ENCODE measurements at regions not wholly inside any gene's neighbourhood (a gene's known extent, or its start where the extent isn't known, plus 50 kb on each side); places are given as distances from the start of the nearest gene placed in this dataset.

GRCh38 chr10:3709456-3710060 lies 75.5 kb downstream of the KLF6 start:
- Histone ChIP-seq H3K9me3 (peaks cover 29% of the 10 kb centered on the region), H3K4me1 (peaks cover 30% of the 10 kb centered on the region), H3K4me2 (peak overlapping the region; percentile 12), H3K27me3 (no peaks in the 10 kb centered on the region), H3K9ac (no peak overlapping the region), H3K4me3 (no peak overlapping the region), H4K20me1 (no peaks in the 10 kb centered on the region), H3K36me3 (no peaks in the 10 kb centered on the region), H3K27ac (no peak overlapping the region)
- TF ChIP-seq Cebpa-rat (IDR thresholded peaks at IDR 0.05) = no peak

- peaks cover 37% of the 10 kb centered on the region for H3K4me1 ChIP-seq
- no peak overlapping the region for H3K4me3 ChIP-seq
- peaks cover 29% of the 10 kb centered on the region for H3K9me3 ChIP-seq
- TF ChIP-seq Cebpa-rat (IDR thresholded peaks at IDR 0.05) = no peak
- peak overlapping the region; percentile 55; the same call in 1 of the 2 replicates for H3K27ac ChIP-seq
- H3K9ac ChIP-seq = no peak overlapping the region
- H4K20me1 ChIP-seq = no peaks in the 10 kb centered on the region
- no peaks in the 10 kb centered on the region for H3K36me3 ChIP-seq
- peak overlapping the region; percentile 12 for H3K4me2 ChIP-seq
- H3K27me3 ChIP-seq = no peaks in the 10 kb centered on the region
These were observed 76.2 kb downstream of the KLF6 start for GRCh38 chr10:3708852-3709251.

- peak overlapping the region; percentile 88 for H3K4me2 ChIP-seq
- H4K20me1 ChIP-seq = no peaks in the 10 kb centered on the region
- no peaks in the 10 kb centered on the region for H3K36me3 ChIP-seq
- H3K27me3 ChIP-seq = no peaks in the 10 kb centered on the region
- peak overlapping the region; percentile 75 for H3K27ac ChIP-seq
- H3K9ac ChIP-seq = peak overlapping the region; percentile 65; the same call in 1 of the 2 replicates
- peak overlapping the region; percentile 20; the same call in 1 of the 2 replicates for H3K4me3 ChIP-seq
- TF ChIP-seq Cebpa-rat (IDR thresholded peaks at IDR 0.05) = no peak
- H3K4me1 ChIP-seq = peaks cover 77% of the 10 kb centered on the region
- H3K9me3 ChIP-seq = no peaks in the 10 kb centered on the region; the same call in 1 of the 2 replicates
These were observed 80.3 kb downstream of the KLF6 start for GRCh38 chr10:3704565-3705325.

DNA sequence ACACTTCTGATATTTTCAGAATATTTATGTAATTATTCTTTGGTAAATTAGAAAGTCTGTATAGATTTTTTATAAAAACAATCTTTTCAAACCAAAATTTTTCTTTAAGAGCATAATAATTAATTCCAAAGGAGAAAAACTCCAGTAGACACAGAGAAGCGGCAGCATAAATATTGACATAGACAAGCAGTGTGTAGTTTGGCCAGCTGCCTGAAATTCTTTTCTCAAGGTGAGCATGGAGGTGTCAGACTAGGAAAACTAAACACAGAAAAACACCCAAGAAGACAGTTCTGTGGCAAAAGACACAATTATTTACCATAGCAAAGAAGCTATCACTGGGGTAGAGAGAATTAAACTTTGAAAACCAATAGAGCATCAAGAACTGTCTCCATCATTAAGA lies 82.4 kb downstream of the KLF6 start:
- peaks cover 73% of the 10 kb centered on the region for H3K4me1 ChIP-seq
- no peak for TF ChIP-seq Cebpa-rat (IDR thresholded peaks at IDR 0.05)
- H3K9ac ChIP-seq = no peak overlapping the region
- H3K4me3 ChIP-seq = no peak overlapping the region; the same call in 1 of the 2 replicates
- H3K36me3 ChIP-seq = no peaks in the 10 kb centered on the region
- no peaks in the 10 kb centered on the region; the same call in 1 of the 2 replicates for H3K9me3 ChIP-seq
- no peaks in the 10 kb centered on the region for H4K20me1 ChIP-seq
- H3K27ac ChIP-seq = peak overlapping the region; percentile 54
- no peaks in the 10 kb centered on the region for H3K27me3 ChIP-seq
- peak overlapping the region; percentile 88 for H3K4me2 ChIP-seq

DNA sequence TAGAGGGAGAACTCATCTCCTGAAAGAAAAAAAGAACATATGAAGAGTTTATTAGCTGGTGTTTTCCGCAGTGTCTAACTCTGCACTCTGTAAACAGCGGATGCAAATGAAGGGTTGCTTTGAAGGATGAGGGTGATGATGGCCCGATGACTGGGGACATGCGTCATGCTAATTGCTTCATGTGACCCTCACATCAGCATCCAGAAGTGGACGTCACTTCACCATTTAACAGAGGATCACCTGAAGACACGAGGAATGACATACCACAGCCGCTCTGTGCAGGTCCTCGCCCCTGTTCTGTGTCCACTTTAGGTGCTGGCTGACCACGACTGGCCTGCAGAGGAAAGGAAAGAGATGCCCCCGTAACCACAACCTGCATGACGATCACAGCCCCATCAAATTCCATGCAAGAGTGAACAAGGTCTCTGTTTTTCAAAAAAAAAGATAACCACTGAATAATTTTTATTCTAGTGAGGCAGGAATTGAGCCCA lies 82.9 kb downstream of the KLF6 start:
- H3K4me2 ChIP-seq = peak overlapping the region; percentile 88
- H3K9ac ChIP-seq = no peak overlapping the region; the same call in 1 of the 2 replicates
- H3K4me3 ChIP-seq = peak overlapping the region; percentile 22; the same call in 1 of the 2 replicates
- no peaks in the 10 kb centered on the region for H3K27me3 ChIP-seq
- no peaks in the 10 kb centered on the region; the same call in 1 of the 2 replicates for H3K9me3 ChIP-seq
- no peak for TF ChIP-seq Cebpa-rat (IDR thresholded peaks at IDR 0.05)
- peaks cover 73% of the 10 kb centered on the region for H3K4me1 ChIP-seq
- no peaks in the 10 kb centered on the region for H3K36me3 ChIP-seq
- H3K27ac ChIP-seq = peak overlapping the region; percentile 13
- no peaks in the 10 kb centered on the region for H4K20me1 ChIP-seq

- Histone ChIP-seq H4K20me1 (no peaks in the 10 kb centered on the region), H3K27me3 (no peaks in the 10 kb centered on the region), H3K4me3 (peak overlapping the region; percentile 22; the same call in 1 of the 2 replicates), H3K36me3 (no peaks in the 10 kb centered on the region), H3K27ac (peak overlapping the region; percentile 13), H3K4me1 (peaks cover 73% of the 10 kb centered on the region), H3K9me3 (no peaks in the 10 kb centered on the region), H3K9ac (peak overlapping the region; percentile 14; the same call in 1 of the 2 replicates), H3K4me2 (peak overlapping the region; percentile 88)
- no peak for TF ChIP-seq Cebpa-rat (IDR thresholded peaks at IDR 0.05)
These were observed 83.5 kb downstream of the KLF6 start for GRCh38 chr10:3701491-3701890.

DNA sequence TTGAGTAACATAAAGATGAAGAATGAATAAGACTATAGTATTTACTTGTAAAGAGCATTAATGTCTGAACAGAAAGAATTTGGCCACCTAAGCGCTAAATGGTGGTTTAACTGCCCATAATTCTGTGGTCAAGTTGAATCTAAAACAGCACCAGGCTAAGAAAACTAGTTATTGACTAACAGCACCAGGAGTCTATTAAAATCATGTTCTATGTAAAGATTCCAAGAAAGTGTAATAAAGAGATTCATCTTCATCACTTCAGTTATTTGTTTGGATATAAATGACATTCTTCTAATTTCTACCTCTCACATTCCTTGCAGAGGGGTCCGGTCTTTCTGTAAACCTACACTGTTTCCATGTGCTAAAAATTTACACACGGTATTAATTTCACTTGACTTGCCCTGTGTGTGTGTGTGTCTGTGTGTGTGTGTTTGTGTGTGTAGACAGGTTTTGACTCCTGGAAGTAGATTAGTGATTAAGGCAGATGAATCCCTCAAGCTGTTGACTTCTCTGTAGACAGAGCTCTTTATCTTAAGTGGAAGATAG lies 84.4 kb downstream of the KLF6 start:
- H3K4me2 ChIP-seq = peak overlapping the region; percentile 88
- no peaks in the 10 kb centered on the region for H4K20me1 ChIP-seq
- no peak for TF ChIP-seq Cebpa-rat (IDR thresholded peaks at IDR 0.05)
- no peaks in the 10 kb centered on the region for H3K36me3 ChIP-seq
- no peaks in the 10 kb centered on the region for H3K9me3 ChIP-seq
- peaks cover 69% of the 10 kb centered on the region for H3K4me1 ChIP-seq
- no peak overlapping the region for H3K9ac ChIP-seq
- peak overlapping the region; percentile 42; the same call in 1 of the 2 replicates for H3K27ac ChIP-seq
- H3K27me3 ChIP-seq = no peaks in the 10 kb centered on the region
- no peak overlapping the region for H3K4me3 ChIP-seq

DNA sequence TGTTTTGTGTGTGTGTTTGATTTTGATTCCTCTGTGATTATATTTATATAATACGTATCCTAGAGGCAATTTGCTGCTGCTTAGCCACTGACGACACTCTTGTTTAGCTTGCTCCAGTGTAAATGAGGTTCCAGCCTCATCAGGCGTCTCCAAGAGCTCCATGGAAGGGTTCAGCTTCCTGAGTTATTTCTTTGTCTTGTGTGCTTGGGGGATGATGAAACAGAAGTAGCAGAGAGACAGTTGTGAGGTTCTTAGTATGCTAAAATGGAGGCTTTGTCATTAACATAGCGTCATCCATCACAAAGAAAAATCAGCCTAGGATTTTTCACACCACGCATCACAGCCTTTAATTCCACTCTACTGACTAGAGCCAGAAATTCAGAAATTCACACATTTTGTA lies 85.1 kb downstream of the KLF6 start:
- Histone ChIP-seq H3K27ac (peak overlapping the region; percentile 42), H3K36me3 (no peaks in the 10 kb centered on the region), H4K20me1 (no peaks in the 10 kb centered on the region), H3K9me3 (no peaks in the 10 kb centered on the region), H3K4me3 (no peak overlapping the region), H3K4me1 (peaks cover 63% of the 10 kb centered on the region), H3K4me2 (peak overlapping the region; percentile 88), H3K27me3 (no peaks in the 10 kb centered on the region), H3K9ac (no peak overlapping the region)
- no peak for TF ChIP-seq Cebpa-rat (IDR thresholded peaks at IDR 0.05)

DNA sequence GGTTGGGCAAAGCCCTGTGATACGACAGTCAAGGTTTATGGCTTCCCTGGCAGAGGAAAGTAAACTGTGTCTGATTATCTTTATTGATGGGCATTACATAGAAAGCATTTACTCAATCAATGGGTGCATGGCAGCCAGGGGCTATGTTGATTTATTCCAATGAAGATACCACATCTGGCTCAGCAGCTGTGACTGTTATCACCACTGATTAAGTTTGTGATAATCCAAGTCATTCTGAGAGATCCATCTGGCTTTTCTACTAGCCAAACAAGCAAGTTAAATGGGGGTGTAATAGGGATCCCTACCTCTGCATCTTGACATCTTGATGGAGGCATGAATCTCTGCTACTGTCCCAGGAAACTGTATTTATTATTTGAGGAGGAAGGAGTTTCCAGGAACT lies 86.7 kb downstream of the KLF6 start:
- Histone ChIP-seq H3K4me2 (no peak overlapping the region), H3K9me3 (no peaks in the 10 kb centered on the region), H3K27ac (no peak overlapping the region), H3K9ac (no peak overlapping the region), H3K4me3 (no peak overlapping the region), H4K20me1 (no peaks in the 10 kb centered on the region), H3K36me3 (no peaks in the 10 kb centered on the region), H3K27me3 (no peaks in the 10 kb centered on the region), H3K4me1 (peaks cover 47% of the 10 kb centered on the region)
- TF ChIP-seq Cebpa-rat (IDR thresholded peaks at IDR 0.05) = no peak

DNA sequence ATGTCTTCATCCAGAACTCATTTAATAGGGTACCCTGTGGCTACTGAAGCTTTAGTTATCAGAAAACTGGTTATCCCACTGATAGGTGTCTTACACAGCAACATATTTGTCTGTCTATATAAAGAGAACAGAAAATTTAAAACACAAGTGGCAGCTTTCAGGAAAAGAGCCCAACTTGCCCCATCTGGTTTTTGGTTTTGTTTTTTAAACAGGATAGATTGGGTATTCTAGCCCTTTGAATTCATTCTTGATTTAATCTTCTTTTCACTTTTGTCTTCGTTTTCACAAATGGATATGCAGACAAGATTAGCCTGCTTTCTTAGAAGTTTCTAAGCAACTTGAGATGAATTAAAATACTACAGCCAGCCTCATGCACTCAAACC lies 91.3 kb downstream of the KLF6 start:
- Histone ChIP-seq H3K4me2 (no peak overlapping the region), H3K4me3 (no peak overlapping the region), H4K20me1 (no peaks in the 10 kb centered on the region), H3K4me1 (peaks cover under 1% of the 10 kb centered on the region; the same call in 1 of the 2 replicates), H3K9ac (no peak overlapping the region), H3K27ac (no peak overlapping the region), H3K36me3 (no peaks in the 10 kb centered on the region), H3K27me3 (no peaks in the 10 kb centered on the region), H3K9me3 (no peaks in the 10 kb centered on the region)
- TF ChIP-seq Cebpa-rat (IDR thresholded peaks at IDR 0.05) = no peak
